Lower leg skin (tissue), 3 donors: ENCODE measurements at regions not wholly inside any gene's neighbourhood (a gene's known extent, or its start where the extent isn't known, plus 50 kb on each side); places are given as distances from the start of the nearest gene placed in this dataset.

Experiments used
- CTCF ChIP-seq, 3 donors: fragments of 450-650 bp; IDR thresholded peaks; one replicate each; pipeline ENCODE4 v1.5.1; 2016; ENCODE audit warnings: antibody characterized with exemption in 3 of 3, mild to moderate bottlenecking in 3 of 3, moderate library complexity in 2 of 3
- POLR2A ChIP-seq, 2 donors: fragments of 450-650 bp; IDR thresholded peaks; one replicate each; pipeline ENCODE4 v1.6.1; 2016 to 2017; ENCODE audit warnings: antibody characterized with exemption in 2 of 2, mild to moderate bottlenecking in 1 of 2, moderate library complexity in 1 of 2

GRCh38 chr10:44466236-44466635 is 81.3 kb upstream of the CXCL12 start:
- TF ChIP-seq CTCF (IDR thresholded peaks at IDR 0.05) (no peak), POLR2A (IDR thresholded peaks at IDR 0.05) (no peak)
